Testis (tissue), 2 donors: ENCODE measurements at regions not wholly inside any gene's neighbourhood (a gene's known extent, or its start where the extent isn't known, plus 50 kb on each side); places are given as distances from the start of the nearest gene placed in this dataset.

Experiments used
- POLR2A ChIP-seq: fragments of 450-650 bp; IDR thresholded peaks from one replicate; pipeline ENCODE4 v1.6.1; 2017; ENCODE audit warnings: antibody characterized with exemption, mild to moderate bottlenecking, moderate library complexity
- TF ChIP-seq, protein P1 (sequence below), 3 experiments: fragments of 450-650 bp in 2 of 3; fragments of 200-600 bp in 1 of 3; sonication (generic) in 1 of 3; IDR thresholded peaks; one replicate each; pipeline ENCODE4 v1.5.1; 2016 to 2019; ENCODE audit warnings: antibody characterized with exemption in 3 of 3, mild to moderate bottlenecking in 2 of 3, moderate library complexity in 1 of 3

DNA sequence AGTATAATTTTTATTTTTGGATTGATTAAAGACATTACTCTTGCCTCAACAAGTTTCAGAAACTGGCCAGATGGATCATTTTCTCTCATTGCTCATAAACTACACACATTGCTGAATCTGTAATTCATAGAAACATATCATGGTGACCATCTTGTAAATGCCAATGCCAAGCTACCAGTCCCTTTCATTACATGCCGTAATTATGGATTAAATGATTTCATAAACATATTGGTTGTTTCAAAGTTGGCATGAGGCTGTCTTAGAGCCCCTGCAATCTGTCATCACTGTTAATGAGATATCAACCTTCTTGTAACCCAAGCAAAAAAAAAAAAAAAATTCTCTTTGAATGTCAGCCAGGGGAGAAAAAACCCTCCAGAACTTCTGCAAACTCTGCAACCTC is 112.2 kb downstream of the DCLK3 start:
- no peak for TF ChIP-seq POLR2A
- TF ChIP-seq, protein P1, sequence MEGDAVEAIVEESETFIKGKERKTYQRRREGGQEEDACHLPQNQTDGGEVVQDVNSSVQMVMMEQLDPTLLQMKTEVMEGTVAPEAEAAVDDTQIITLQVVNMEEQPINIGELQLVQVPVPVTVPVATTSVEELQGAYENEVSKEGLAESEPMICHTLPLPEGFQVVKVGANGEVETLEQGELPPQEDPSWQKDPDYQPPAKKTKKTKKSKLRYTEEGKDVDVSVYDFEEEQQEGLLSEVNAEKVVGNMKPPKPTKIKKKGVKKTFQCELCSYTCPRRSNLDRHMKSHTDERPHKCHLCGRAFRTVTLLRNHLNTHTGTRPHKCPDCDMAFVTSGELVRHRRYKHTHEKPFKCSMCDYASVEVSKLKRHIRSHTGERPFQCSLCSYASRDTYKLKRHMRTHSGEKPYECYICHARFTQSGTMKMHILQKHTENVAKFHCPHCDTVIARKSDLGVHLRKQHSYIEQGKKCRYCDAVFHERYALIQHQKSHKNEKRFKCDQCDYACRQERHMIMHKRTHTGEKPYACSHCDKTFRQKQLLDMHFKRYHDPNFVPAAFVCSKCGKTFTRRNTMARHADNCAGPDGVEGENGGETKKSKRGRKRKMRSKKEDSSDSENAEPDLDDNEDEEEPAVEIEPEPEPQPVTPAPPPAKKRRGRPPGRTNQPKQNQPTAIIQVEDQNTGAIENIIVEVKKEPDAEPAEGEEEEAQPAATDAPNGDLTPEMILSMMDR (IDR thresholded peaks at IDR 0.05) = no peak
